B cell (primary cell): ENCODE measurements at regions not wholly inside any gene's neighbourhood (a gene's known extent, or its start where the extent isn't known, plus 50 kb on each side); places are given as distances from the start of the nearest gene placed in this dataset.

Source experiments
- ATAC-seq: fragments of 200-7000 bp; cut with Tn5 transposase; one replicate; pipeline ENCODE4 v1.10.0; 2021; ENCODE audit warnings: low read depth, mild to moderate bottlenecking, moderate number of reproducible peaks, moderate library complexity
- CTCF ChIA-PET: fragments of 350-600 bp; sonication (Branson Sonifier 250); formaldehyde crosslinking; loops from one replicate; lab custom pipeline; 2021; ENCODE audit warnings: antibody characterized with exemption, inconsistent platforms; lab: Charles Lee
- POLR2A ChIA-PET: fragments of 350-600 bp; sonication (Branson Sonifier 250); formaldehyde crosslinking; loops from one replicate; lab custom pipeline; 2021; ENCODE audit warnings: antibody characterized with exemption; lab: Charles Lee
- DNase-seq: peaks from one replicate; pipeline ENCODE4 v3.0.0; 2013
- H2AFZ ChIP-seq: 2 replicates; pipeline ENCODE4 v1.6.1; 2012; ENCODE audit warnings: mild to moderate bottlenecking, low read depth, low read length; ENCODE audit not compliant: insufficient read depth, poor library complexity, severe bottlenecking
- H3K27ac ChIP-seq, 2 donors: 1 replicate in 1 of 2; 2 replicates in 1 of 2; pipeline ENCODE4 v1.5.1; 2012 to 2013; ENCODE audit warnings: low read length in 2 of 2, mild to moderate bottlenecking in 2 of 2, moderate library complexity in 1 of 2
- H3K27me3 ChIP-seq, 4 experiments: fragments of 200-600 bp in 1 of 4; sonication (generic) in 1 of 4; replicated peaks in 1 of 4; 1 replicate in 2 of 4; 2 replicates in 2 of 4; pipeline versions ENCODE4 v1.6.1 to v1.7.0; 2013 to 2016; ENCODE audit warnings: low read length in 3 of 4, mild to moderate bottlenecking in 2 of 4, mixed read lengths in 1 of 4, moderate library complexity in 1 of 4; ENCODE audit not compliant: insufficient read depth in 4 of 4, control insufficient read depth in 3 of 4; ENCODE audit errors: control extremely low read depth in 1 of 4
- H3K36me3 ChIP-seq, 2 experiments: replicated peaks in 1 of 2; 1 replicate in 1 of 2; 2 replicates in 1 of 2; pipeline versions ENCODE4 v1.6.1 to v1.7.1; 2013; ENCODE audit warnings: low read length in 1 of 2; ENCODE audit not compliant: insufficient read depth in 2 of 2, control insufficient read depth in 1 of 2; ENCODE audit errors: control extremely low read depth in 1 of 2, extremely low read depth in 1 of 2
- H3K4me1 ChIP-seq, 2 donors: fragments of 200-600 bp in 1 of 2; sonication (generic) in 1 of 2; 1 replicate in 1 of 2; 2 replicates in 1 of 2; pipeline versions ENCODE4 v1.5.1 to v1.6.1; 2013 to 2017; ENCODE audit warnings: low read length in 2 of 2; ENCODE audit not compliant: control insufficient read depth in 2 of 2, insufficient read depth in 2 of 2
- H3K4me2 ChIP-seq: replicated peaks from 2 replicates; pipeline ENCODE3; 2012; ENCODE audit warnings: mild to moderate bottlenecking, low read depth, low read length; ENCODE audit not compliant: poor library complexity, severe bottlenecking
- H3K4me3 ChIP-seq, 5 experiments: fragments of 200-600 bp in 1 of 5; sonication (generic) in 1 of 5; 1 replicate in 3 of 5; 2 replicates in 2 of 5; pipeline versions ENCODE4 v1.5.1 to v1.7.0; 2011 to 2016; ENCODE audit warnings: low read length in 4 of 5, mild to moderate bottlenecking in 4 of 5, low read depth in 2 of 5, control low read depth in 1 of 5, moderate library complexity in 1 of 5; ENCODE audit not compliant: insufficient read depth in 1 of 5; ENCODE audit errors: control extremely low read depth in 1 of 5, extremely low read depth in 1 of 5
- H3K79me2 ChIP-seq: fragments of 200-600 bp; sonication (generic); one replicate; pipeline ENCODE4 v1.6.0; 2016; ENCODE audit warnings: low read length; ENCODE audit not compliant: control insufficient read depth, insufficient read depth
- H3K9ac ChIP-seq: fragments of 200-600 bp; sonication (generic); 2 replicates; pipeline ENCODE4 v1.6.1; 2017; ENCODE audit warnings: mild to moderate bottlenecking, low read length, moderate library complexity
- H3K9me3 ChIP-seq, 3 donors: one replicate each; pipeline versions ENCODE4 v1.6.1 to v1.7.1; 2013; ENCODE audit warnings: low read length in 2 of 3; ENCODE audit not compliant: control insufficient read depth in 2 of 3, insufficient read depth in 1 of 3; ENCODE audit errors: control extremely low read depth in 1 of 3
- H4K20me1 ChIP-seq: 2 replicates; pipeline ENCODE4 v1.6.0; 2012; ENCODE audit warnings: mild to moderate bottlenecking, low read length; ENCODE audit not compliant: insufficient read depth, control insufficient read depth, poor library complexity, severe bottlenecking
- H3K27ac Mint-ChIP-seq: one replicate; pipeline ENCODE4 v1.8.0; 2021; ENCODE audit warnings: mixed read lengths
- H3K27me3 Mint-ChIP-seq: one replicate; pipeline ENCODE4 v1.8.0; 2021; ENCODE audit warnings: mixed read lengths
- H3K4me1 Mint-ChIP-seq: one replicate; pipeline ENCODE4 v1.8.0; 2021; ENCODE audit warnings: mixed read lengths
- H3K4me3 Mint-ChIP-seq: one replicate; pipeline ENCODE4 v1.8.0; 2021; ENCODE audit warnings: mixed read lengths
- H3K9me3 Mint-ChIP-seq: one replicate; pipeline ENCODE4 v1.8.0; 2022; ENCODE audit warnings: mixed read lengths; ENCODE audit not compliant: insufficient read depth
- CTCF ChIP-seq: fragments of 200-600 bp; IDR thresholded peaks from one replicate; pipeline ENCODE4 v1.8.0; 2022; ENCODE audit warnings: antibody characterized with exemption, mild to moderate bottlenecking
- EZH2 ChIP-seq: IDR thresholded peaks from 2 replicates; pipeline ENCODE4 v1.6.1; 2012; ENCODE audit warnings: borderline replicate concordance, low read depth, mild to moderate bottlenecking, moderate library complexity, low read length; ENCODE audit not compliant: insufficient read depth, poor library complexity, severe bottlenecking
- WGBS: methylation state at CpG from one replicate; pipeline ENCODE4 v1.1.5; 2013; ENCODE audit warnings: missing lambda C conversion rate; ENCODE audit not compliant: insufficient coverage; 5-methylcytosine and 5-hydroxymethylcytosine counted together
- intact Hi-C: fragments of 100-400 bp; cut with micrococcal nuclease; formaldehyde crosslinking; loops from one replicate; pipeline ENCODE4 v1.10.0; 2022

- H3K9me3 Mint-ChIP-seq, result no peaks in the 10 kb centered on the region
- intact Hi-C loops, result no loop called here
- H3K9ac ChIP-seq, result no peak overlapping the region
- H3K9me3 ChIP-seq, result no peaks in the 10 kb centered on the region
- H3K4me1 ChIP-seq, result no peaks in the 10 kb centered on the region
- no peaks in the 10 kb centered on the region for H3K27me3 ChIP-seq
- 94% methylated on average over 2 of the region's 4 CpGs for WGBS
- DNase-seq (no peak), ATAC-seq (no peak)
- TF ChIP-seq CTCF, result no peak
- no peak for TF ChIP-seq EZH2
- no peaks in the 10 kb centered on the region for H3K36me3 ChIP-seq
- no peaks in the 10 kb centered on the region for H3K79me2 ChIP-seq
- POLR2A ChIA-PET, result no interaction called here
- no peaks in the 10 kb centered on the region for H4K20me1 ChIP-seq
- H2AFZ ChIP-seq, result no peak overlapping the region
- H3K4me1 Mint-ChIP-seq, result no peaks in the 10 kb centered on the region
- H3K4me3 ChIP-seq, result no peak overlapping the region
- no peak overlapping the region for H3K27ac Mint-ChIP-seq
- H3K4me2 ChIP-seq, result no peak overlapping the region
- no peak overlapping the region for H3K27ac ChIP-seq
- CTCF ChIA-PET, result no interaction called here
- no peak overlapping the region for H3K4me3 Mint-ChIP-seq
- peaks cover 3% of the 10 kb centered on the region for H3K27me3 Mint-ChIP-seq
Observed at GRCh38 chrX:45633419-45633818, 432.7 kb upstream of the DIPK2B start.

DNA sequence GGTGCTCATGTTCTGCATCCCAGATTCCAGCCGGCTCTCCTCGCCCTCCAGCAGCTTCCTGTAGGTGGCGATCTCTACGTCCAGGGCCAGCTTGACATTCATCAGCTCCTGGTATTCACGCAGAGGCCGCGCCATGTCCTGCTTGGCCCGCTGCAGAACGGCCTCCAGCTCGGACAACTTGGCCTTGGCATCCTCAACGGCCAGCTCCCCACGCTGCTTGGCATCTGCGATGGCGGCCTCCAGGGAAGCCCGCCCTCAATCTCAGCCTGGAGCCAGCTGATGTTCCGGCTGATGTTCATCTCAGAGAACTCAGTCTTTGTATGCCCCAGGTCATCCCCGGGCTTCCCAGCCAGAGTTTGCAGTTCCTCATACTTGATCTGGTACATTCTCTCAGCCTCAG is 431.8 kb upstream of the DIPK2B start:
- H3K9me3 Mint-ChIP-seq, result no peaks in the 10 kb centered on the region
- 96% methylated on average over 13 of the region's 17 CpGs for WGBS
- H3K4me2 ChIP-seq, result no peak overlapping the region

More for the DNA sequence above, 431.8 kb upstream of the DIPK2B start:
- Mint-ChIP-seq H3K27ac (no peak overlapping the region), H3K4me3 (no peak overlapping the region), H3K27me3 (peaks cover 3% of the 10 kb centered on the region), H3K4me1 (no peaks in the 10 kb centered on the region)
- no peaks in the 10 kb centered on the region for H3K9me3 ChIP-seq
- no peaks in the 10 kb centered on the region for H3K79me2 ChIP-seq
- H3K9ac ChIP-seq, result no peak overlapping the region
- no peak for TF ChIP-seq EZH2
- TF ChIP-seq CTCF, result no peak
- H4K20me1 ChIP-seq, result no peaks in the 10 kb centered on the region
- ChIA-PET POLR2A (no interaction called here), CTCF (no interaction called here)
- H3K4me3 ChIP-seq, result no peak overlapping the region
- no peaks in the 10 kb centered on the region for H3K27me3 ChIP-seq
- no peaks in the 10 kb centered on the region for H3K4me1 ChIP-seq
- intact Hi-C loops, result no loop called here
- H3K27ac ChIP-seq, result no peak overlapping the region
- no peak for DNase-seq
- no peaks in the 10 kb centered on the region for H3K36me3 ChIP-seq
- ATAC-seq, result no peak
- no peak overlapping the region for H2AFZ ChIP-seq
